ENCODE measurements at regions not wholly inside any gene's neighbourhood (a gene's known extent, or its start where the extent isn't known, plus 50 kb on each side); places are given as distances from the start of the nearest gene placed in this dataset.

DNA sequence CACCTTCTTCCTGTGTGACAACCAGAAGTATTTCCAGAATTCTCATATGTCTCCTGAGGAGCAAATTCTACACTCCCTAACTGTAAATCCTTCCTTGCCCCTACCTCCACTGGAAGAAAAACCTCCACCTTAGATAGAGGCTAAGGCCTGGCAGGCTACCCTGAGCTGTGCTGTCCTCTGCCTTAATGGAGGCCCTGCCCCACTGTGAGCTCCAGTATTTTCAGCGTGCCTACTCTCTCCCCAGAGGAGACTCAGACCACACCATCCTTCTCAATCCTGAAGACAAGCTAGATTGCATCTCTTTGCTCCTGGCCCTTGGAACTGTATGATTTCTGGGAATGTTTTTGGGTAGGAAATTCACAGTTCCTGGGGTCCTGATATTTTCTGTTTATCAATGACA lies 110.0 kb upstream of the OBI1 start:
- H3K27ac ChIP-seq (ENCODE audit: low read depth, low read length) = no peak overlapping the region

GRCh38 chr13:78764665-78765064 lies 105.7 kb upstream of the OBI1 start:
- no peaks in the 10 kb centered on the region; the same call in 1 of the 2 replicates for H3K9me2 ChIP-seq (replicated peaks; ENCODE audit: insufficient read depth, low read length)
- H3K27ac ChIP-seq (ENCODE audit: low read depth, low read length) = no peak overlapping the region
- H3K4me2 ChIP-seq (ENCODE audit: low read depth, low read length, poor library complexity, severe bottlenecking) = no peak overlapping the region
- no peaks in the 10 kb centered on the region for H4K20me1 ChIP-seq (ENCODE audit: low read depth, low read length)
- no peaks in the 10 kb centered on the region; the same call in 1 of the 2 replicates for H3K27me3 ChIP-seq (ENCODE audit: low read length)
- no peaks in the 10 kb centered on the region for H3K36me3 ChIP-seq (ENCODE audit: low read length)
- no peak overlapping the region for H2AFZ ChIP-seq (ENCODE audit: low read depth, low read length, severe bottlenecking)
- no peak overlapping the region for H3K9ac ChIP-seq (ENCODE audit: low read length)
- H3K79me2 ChIP-seq (ENCODE audit: insufficient read depth, low read length) = no peaks in the 10 kb centered on the region
- TF ChIP-seq, protein P1, sequence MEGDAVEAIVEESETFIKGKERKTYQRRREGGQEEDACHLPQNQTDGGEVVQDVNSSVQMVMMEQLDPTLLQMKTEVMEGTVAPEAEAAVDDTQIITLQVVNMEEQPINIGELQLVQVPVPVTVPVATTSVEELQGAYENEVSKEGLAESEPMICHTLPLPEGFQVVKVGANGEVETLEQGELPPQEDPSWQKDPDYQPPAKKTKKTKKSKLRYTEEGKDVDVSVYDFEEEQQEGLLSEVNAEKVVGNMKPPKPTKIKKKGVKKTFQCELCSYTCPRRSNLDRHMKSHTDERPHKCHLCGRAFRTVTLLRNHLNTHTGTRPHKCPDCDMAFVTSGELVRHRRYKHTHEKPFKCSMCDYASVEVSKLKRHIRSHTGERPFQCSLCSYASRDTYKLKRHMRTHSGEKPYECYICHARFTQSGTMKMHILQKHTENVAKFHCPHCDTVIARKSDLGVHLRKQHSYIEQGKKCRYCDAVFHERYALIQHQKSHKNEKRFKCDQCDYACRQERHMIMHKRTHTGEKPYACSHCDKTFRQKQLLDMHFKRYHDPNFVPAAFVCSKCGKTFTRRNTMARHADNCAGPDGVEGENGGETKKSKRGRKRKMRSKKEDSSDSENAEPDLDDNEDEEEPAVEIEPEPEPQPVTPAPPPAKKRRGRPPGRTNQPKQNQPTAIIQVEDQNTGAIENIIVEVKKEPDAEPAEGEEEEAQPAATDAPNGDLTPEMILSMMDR (IDR thresholded peaks at IDR 0.05; ENCODE audit: insufficient read depth, low read length, poor library complexity, severe bottlenecking) = no peak
- TF ChIP-seq EZH2phosphoT487 (conservative IDR thresholded peaks at IDR 0.05; ENCODE audit: low read length) = no peak
- H3K4me3 ChIP-seq (ENCODE audit: insufficient read depth, low read length, poor library complexity, severe bottlenecking) = no peak overlapping the region
- no peaks in the 10 kb centered on the region for H3K9me3 ChIP-seq (ENCODE audit: insufficient read depth, low read length)
- no peaks in the 10 kb centered on the region for H3F3A ChIP-seq (ENCODE audit: insufficient read depth)

More for the DNA sequence above, 110.0 kb upstream of the OBI1 start:
- H3F3A ChIP-seq (ENCODE audit: insufficient read depth) = no peaks in the 10 kb centered on the region
- H3K36me3 ChIP-seq (ENCODE audit: low read length) = no peaks in the 10 kb centered on the region
- H2AFZ ChIP-seq (ENCODE audit: low read depth, low read length, severe bottlenecking) = no peak overlapping the region
- no peak overlapping the region for H3K9ac ChIP-seq (ENCODE audit: low read length)
- no peaks in the 10 kb centered on the region; the same call in 1 of the 2 replicates for H3K27me3 ChIP-seq (ENCODE audit: low read length)
- no peaks in the 10 kb centered on the region for H3K9me3 ChIP-seq (ENCODE audit: insufficient read depth, low read length)
- H3K4me2 ChIP-seq (ENCODE audit: low read depth, low read length, poor library complexity, severe bottlenecking) = no peak overlapping the region
- no peaks in the 10 kb centered on the region; the same call in 1 of the 2 replicates for H3K9me2 ChIP-seq (replicated peaks; ENCODE audit: insufficient read depth, low read length)
- no peaks in the 10 kb centered on the region for H3K79me2 ChIP-seq (ENCODE audit: insufficient read depth, low read length)
- TF ChIP-seq EZH2phosphoT487 (conservative IDR thresholded peaks at IDR 0.05; ENCODE audit: low read length) = no peak
- TF ChIP-seq, protein P1 (IDR thresholded peaks at IDR 0.05; ENCODE audit: insufficient read depth, low read length, poor library complexity, severe bottlenecking) = no peak
- no peaks in the 10 kb centered on the region for H4K20me1 ChIP-seq (ENCODE audit: low read depth, low read length)
- no peak overlapping the region for H3K4me3 ChIP-seq (ENCODE audit: insufficient read depth, low read length, poor library complexity, severe bottlenecking)

DNA sequence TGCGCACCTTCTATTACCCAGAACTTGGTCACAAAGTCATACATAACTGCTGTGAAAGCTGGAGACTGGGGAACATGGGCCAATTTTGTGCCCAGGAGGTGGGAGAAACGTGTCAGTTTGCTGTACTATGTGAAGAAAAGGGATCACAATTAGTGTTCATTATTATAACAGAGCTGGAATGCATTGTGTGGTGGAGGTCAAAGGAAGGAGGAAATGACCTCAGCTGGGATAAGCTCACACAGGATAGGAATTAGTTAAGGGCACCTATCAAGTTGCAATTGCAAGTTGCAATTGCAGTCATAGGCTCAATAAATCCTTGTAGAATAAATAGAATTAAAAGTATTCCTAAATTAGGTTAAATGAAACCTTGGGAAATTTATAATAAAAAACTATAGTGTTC lies 103.9 kb upstream of the OBI1 start:
- no peaks in the 10 kb centered on the region for H3K36me3 ChIP-seq (ENCODE audit: low read length)
- H3K9ac ChIP-seq (ENCODE audit: low read length) = no peak overlapping the region
- no peaks in the 10 kb centered on the region for H3F3A ChIP-seq (ENCODE audit: insufficient read depth)
- H3K9me2 ChIP-seq (replicated peaks; ENCODE audit: insufficient read depth, low read length) = no peaks in the 10 kb centered on the region; the same call in 1 of the 2 replicates
- no peak overlapping the region for H2AFZ ChIP-seq (ENCODE audit: low read depth, low read length, severe bottlenecking)
- TF ChIP-seq EZH2phosphoT487 (conservative IDR thresholded peaks at IDR 0.05; ENCODE audit: low read length) = no peak
- TF ChIP-seq, protein P1 (IDR thresholded peaks at IDR 0.05; ENCODE audit: insufficient read depth, low read length, poor library complexity, severe bottlenecking) = no peak
- no peak overlapping the region for H3K27ac ChIP-seq (ENCODE audit: low read depth, low read length)
- H3K4me2 ChIP-seq (ENCODE audit: low read depth, low read length, poor library complexity, severe bottlenecking) = no peak overlapping the region
- H3K79me2 ChIP-seq (ENCODE audit: insufficient read depth, low read length) = no peaks in the 10 kb centered on the region
- H3K9me3 ChIP-seq (ENCODE audit: insufficient read depth, low read length) = no peaks in the 10 kb centered on the region
- H4K20me1 ChIP-seq (ENCODE audit: low read depth, low read length) = no peaks in the 10 kb centered on the region
- no peaks in the 10 kb centered on the region; the same call in 1 of the 2 replicates for H3K27me3 ChIP-seq (ENCODE audit: low read length)
- no peak overlapping the region for H3K4me3 ChIP-seq (ENCODE audit: insufficient read depth, low read length, poor library complexity, severe bottlenecking)
